ENCODE measurements at regions not wholly inside any gene's neighbourhood (a gene's known extent, or its start where the extent isn't known, plus 50 kb on each side); places are given as distances from the start of the nearest gene placed in this dataset.

- no peak for TF ChIP-seq CTCF (conservative IDR thresholded peaks at IDR 0.05; ENCODE audit: low read depth in 2 of 2)
- no peak for TF ChIP-seq POLR2AphosphoS5 (IDR thresholded peaks at IDR 0.05; ENCODE audit: low read depth)
- TF ChIP-seq JUNB (IDR thresholded peaks at IDR 0.05; ENCODE audit: unreplicated experiment), result no peak
- no peak for TF ChIP-seq EZH2phosphoT487 (IDR thresholded peaks at IDR 0.05; ENCODE audit: unreplicated experiment)
- no peak for TF ChIP-seq ETS1 (IDR thresholded peaks at IDR 0.05)
These were observed 386.5 kb upstream of the RBFOX1 start for GRCh38 chr16:6946106-6946505.
